Fibroblast of upper back skin (primary cell): ENCODE measurements at regions not wholly inside any gene's neighbourhood (a gene's known extent, or its start where the extent isn't known, plus 50 kb on each side); places are given as distances from the start of the nearest gene placed in this dataset.
A peak's percentile ranks its signal among the peaks of the same experiment; 100 is the strongest.

Experiments
- DNase-seq: peaks from one replicate; pipeline ENCODE4 v3.0.0-alpha.2; 2013

DNA sequence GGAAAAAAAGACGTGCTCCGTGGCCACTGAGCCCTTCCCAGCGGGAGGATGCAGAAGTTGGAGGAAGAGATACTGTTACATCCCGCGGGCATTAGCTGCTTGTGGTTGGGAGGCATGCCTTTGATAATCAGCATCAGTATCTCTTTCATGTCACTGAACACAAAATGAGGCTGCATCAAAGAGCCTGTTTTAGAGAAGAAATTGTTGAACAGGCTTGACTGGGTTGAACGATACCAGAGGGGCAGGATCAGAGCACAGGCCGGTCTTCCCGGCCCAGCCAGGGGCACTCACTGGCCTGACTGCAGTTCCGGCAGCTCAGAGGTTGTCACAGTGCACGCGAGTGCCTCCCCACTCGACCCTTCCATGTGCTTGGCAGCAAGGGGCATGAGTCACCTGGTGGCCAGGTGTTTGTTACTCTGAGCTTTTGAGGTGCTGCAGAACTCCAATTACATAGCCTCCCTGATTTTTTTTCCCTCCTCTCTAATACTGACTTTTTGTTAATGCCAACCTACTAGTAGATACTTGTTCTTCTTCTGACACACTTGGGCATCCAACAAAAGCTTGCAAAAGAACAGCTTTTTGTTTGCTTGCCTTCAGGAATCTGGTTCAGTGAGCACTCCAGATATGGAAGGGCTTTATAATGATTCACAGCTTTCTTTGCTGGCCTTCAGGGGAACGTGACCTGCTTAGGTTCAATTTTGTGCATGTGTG is 121.6 kb downstream of the VAPA start:
- DNase-seq = peak; percentile 46

DNA sequence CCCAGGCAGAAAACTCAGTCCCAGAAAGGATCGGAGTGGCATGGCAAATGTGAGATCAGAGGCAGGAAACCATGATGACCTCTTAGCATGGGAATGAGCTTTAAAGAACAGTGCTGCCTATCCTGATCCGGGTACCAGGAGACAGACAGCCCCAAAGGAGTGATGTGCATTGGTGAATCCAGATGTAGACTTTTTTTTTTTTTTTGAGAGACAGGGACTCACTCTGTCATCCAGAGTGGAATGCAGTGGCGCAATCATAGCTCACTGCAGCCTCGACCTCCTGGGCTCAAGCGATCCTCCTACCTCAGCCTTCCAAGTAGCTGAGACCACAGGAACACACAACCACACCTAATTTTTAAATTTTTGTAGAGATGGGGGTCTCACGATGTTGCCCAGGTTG is 122.7 kb downstream of the VAPA start:
- DNase-seq = no peak

DNA sequence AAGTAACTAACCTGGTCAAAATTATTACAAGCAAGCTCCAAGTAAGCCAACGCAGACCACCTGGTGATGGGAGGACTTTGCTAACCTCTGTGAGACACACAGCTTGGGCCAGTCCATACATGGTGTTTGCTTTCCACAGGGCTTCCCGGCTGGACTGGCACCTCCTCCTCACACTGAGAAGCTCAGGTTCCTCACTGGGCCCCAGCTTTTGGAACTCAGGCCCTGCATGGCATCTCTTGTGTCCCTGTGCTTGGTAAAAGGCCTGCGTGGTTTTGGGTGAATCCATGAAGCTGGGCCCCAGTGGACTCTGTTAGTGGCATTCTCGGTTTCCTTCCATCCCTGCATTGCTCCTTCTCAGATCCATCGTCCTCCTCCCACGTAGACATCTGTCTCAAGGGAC is 123.4 kb downstream of the VAPA start:
- no peak for DNase-seq

DNA sequence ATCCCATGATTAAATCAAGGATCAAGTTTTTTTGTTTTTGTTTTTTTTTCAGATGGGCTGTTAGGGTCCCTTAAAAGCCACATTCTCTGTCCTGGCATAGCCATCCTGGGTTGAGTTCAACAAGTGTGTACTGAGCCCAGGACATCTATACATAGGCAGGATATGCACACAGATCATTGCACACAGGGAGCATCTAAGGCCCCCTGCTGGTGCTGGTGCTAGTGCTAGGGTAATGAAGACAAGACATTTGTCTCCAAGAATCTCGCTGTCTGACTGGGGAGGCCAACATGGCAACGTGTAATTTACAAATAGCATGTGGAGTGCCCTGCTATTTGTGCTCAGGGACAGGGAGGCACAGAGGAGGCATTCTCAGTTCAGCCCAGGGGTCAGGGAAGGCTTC is 124.5 kb downstream of the VAPA start:
- no peak for DNase-seq

DNA sequence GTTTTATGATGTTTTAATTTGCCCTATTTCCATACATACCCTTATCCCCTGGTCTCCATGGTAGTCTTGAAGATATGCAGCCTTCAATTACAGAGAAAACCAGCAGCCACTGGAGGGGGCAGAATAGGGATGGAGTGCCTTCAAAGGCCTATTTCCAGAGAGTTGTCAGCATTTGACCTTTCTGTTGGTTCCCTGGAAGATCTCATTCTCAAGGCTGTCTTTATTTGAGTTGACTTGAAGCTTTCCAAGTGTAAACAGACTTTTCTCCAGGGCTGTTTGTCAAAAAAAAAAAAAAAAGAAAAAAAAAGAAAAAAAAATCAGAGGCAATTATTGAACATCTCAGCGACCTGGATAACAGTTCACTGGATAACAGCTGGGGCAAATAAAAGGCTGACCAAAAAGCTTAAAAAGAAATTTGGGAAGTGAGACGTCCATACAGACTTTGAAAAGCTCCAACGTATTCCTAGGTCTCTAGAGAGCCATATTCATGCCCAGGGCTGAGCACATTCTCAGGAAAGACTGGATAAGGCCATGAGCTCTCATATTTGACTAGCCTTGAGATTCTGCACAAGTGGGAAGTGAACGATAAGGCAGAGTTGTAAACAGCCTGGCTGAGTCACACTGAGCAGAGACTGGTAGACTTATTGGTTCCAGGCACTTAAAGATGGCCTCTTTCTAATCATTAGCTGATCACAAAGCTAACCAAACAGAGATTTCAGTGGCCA is 126.6 kb downstream of the VAPA start:
- DNase-seq = peak; percentile 33

DNA sequence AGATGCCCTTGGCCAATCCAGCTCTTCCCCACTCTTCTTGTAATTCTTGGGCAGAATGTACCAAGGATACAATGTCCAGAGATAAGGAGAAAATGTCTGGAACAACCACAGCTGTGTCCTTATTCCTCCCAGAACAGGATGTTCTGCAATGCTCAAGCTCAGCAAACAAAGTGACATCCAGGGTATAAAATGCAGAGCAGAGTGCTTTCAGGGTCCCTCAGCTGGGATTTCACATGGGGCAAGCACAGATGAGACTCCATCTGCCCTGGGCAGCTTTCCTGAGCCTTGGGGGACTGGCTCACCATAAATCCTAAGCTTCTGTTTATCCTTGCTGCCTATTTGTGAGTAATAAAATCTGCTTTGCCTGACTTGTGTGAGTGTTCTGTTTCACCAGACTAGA is 127.4 kb downstream of the VAPA start:
- DNase-seq = peak; percentile 58

DNA sequence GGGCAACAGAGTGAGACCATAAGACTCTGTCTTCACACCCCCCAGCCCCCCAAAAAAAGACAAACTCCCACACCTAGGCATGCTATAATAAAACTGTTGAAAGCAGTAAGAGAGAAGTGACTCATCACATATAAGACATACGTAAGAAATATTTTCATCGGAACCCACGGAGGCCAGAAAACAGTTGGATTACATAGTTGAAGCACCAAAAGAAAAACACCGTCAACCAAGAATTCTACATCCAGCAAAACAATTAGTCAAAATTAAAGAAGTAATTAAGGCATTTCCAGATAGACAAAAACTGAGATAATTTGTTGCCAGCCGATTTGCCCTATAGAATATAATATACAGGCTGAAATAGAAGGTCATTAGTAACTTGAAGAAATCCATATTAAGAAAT is 128.7 kb downstream of the VAPA start:
- no peak for DNase-seq

DNA sequence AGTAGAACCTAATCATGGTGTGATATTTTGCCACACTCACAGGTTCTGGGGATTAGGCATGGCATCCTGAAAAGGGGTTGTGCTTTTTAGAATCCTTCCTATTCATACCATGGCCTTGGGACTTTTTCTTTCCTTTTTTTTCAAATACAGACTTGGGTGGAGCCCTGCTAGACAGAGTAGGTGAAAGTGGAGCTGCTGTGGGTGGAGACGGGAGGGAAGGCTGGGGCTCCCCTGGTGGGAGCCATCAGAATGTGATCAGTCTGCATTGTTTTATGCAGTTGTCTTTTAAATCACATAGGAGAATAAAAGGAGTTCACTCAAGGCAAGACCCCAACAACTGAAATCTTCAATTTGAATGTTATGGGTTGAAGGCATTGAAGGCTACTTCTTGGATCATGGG is 130.2 kb downstream of the VAPA start:
- no peak for DNase-seq

DNA sequence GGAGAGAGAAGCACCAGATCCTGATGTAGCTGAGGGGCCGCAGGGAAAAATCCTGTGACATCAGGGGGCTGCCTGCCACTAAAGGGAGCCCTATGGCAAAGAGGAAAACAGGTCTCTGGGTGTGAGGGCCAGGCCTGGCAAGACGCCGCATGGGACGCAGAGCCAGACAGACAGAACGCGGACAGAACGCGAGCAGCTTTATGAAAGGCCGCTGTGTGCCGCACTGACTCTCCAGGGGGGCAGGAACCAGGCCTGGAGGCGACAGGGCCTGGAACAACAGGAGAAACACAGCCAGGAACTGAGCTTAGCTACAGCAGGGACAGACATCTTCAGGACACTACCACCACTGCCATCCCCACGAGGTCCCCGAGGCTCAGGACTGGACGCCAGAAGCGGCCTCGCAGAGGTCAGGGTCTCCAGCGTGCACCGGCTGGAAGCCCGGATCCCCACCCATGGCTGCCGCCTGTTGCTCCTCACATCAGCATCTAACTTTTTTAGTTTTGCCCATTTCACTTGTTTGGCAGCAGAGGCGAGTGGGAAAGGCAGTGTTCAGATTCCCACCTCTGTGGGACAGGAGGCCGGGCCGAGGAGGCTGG is 131.6 kb downstream of the VAPA start:
- no peak for DNase-seq

DNA sequence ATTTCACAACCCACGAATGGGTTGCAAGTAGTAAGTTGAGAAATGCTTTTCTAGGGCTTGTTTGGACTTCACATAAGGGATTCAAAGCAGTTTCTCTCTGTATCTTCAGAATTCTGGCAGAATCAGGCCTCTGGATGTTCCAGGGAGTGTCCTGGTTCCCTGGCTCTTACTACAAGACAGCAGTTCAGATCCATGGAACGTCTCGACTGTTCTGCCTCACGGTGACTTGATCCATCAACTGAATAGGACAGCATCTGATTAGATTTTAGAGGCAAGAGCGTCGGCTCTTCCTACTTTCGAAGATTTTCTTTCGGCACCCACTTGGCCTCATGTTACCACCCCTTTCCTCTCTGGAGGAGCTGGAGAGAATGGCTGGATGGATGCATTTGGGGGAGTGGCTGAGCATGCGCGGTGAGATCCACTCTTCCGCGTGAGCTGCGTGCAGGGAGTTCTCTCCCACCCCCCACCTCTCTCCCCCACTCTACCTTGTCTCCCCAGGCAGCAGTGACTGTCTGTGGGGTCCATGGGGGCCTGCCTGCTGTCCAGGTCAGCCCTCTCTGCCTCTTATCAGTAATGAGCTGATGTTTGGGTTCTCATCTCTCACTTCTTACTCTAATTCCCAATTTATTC is 132.5 kb downstream of the VAPA start:
- DNase-seq = no peak

DNA sequence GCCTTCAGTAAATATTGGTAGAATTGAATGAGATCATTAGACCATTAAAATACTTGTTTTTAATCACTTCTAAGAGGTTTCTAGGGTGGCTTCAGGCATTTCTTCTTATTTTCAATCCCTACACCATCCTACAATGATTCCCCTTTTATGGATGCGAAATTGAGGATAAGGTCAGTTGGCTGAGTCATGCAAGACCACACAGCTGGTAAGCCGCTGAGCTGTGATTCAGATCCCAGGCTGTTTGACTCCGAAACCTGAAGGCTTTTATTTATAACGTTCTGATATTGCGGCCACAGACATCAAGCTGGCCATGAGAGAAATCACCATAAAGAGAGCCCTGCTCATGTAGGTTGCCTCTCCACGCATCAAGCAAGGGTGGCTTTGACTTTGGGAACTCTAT is 133.4 kb downstream of the VAPA start:
- DNase-seq = peak; percentile 79

DNA sequence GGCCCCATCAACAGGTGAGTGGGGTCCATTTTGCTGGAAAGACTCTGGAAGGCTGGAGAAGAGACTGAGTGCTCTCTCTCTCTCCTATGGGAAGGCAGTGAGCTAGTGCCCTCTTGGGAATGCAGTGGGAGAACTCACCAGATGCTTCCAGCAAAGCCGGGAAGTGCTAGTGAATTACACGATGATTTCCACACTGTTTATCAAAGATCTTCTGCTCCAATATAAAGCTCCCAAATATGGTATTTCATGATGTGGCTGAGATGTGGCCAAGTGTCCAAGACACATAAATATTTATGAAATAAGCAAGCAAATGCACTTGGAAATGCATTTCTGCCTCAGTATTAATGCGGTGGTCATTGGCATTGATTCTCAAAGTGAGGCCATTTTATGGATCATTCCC is 135.9 kb downstream of the VAPA start:
- peak; percentile 29 for DNase-seq

DNA sequence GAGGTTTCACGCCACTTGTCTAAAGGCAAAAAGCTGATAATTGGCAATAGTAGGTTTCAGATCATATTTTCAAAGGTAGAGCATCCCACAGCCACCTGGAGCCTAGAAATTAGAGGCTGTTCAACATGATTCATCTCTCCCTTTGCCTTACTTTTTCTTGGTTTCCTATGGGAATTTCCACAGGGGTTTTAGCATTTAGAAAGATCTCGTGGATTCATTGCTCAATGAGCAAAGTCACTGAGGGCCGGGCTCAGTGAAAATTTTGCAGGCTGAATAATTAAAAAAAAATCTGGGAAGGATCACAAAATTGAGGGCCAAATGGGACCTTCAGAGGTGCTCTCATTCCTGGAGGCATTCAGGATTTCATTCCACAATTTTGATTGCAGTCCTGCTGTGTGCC is 137.1 kb downstream of the VAPA start:
- DNase-seq = no peak

DNA sequence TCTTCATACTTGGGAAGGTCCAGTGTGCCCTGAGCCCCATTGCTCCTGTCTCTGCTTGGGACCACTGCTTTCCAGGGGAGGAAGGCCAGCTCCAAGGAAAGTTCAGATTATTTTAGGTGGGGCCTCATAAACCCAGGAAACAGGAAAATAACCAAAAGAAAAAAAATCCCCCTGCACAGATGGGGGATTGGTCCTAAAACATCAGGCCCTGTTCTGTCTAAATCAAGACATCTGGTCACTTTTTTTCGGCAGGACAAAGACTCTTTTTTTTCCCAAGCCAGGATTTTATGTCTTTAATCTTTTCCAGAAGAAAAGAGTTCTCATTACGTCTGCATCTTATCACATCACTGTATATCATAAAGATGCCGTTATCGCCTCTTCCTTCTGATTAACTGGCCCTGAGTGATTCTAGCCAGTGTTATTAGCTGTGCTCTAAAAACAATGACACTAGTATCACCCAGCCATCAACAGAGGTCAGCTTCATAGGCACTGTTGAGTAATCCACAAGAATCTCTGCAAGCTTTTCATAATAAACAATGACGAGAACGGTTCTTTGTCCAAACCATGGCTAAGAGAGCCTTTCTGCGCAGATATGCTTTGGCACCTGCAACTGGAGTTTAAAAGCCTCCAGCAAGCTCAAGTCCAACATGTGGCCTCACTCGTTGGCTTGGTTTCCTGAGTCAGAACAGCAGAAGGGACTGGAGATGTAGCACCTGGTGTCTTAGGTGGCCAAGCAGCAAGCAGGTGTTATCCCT is 138.2 kb downstream of the VAPA start:
- DNase-seq = no peak

DNA sequence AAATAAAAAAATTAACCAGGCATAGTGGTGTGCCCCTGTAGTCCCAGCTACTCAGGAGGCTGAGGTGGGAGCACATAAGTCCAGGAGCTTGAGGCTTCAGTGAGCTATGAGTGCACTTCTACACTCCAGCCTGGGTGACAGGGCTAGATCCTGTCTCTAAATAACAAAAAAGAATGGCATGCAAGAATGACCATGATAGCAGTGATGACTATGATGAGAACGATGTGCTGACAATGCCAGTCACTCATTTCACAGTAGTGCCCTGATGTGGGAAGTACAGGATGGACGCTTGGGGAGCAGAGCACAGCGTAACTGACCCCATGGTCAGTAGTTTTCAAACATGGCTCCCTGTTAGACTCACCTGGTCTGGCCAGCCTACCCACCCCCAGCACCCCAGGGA is 139.1 kb downstream of the VAPA start:
- DNase-seq = no peak

DNA sequence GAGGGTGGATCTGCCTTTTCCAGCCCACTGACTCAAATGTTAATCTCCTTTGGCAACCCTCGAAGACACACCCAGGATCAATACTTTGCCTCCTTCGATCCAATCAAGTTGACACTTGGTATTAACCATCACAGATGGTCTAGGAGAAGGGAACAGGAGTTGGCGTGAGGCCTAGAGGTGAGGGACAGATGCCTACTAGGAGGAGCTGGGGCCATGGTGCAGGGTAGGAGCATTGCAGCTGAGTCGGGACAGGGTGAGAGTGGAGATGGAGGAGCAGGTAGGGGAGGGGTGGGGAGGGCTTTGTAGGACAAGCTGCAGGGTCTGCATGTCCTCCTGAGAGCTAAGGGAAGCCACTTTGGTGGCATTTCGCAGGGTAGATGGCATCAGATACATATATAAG is 140.0 kb downstream of the VAPA start:
- no peak for DNase-seq

DNA sequence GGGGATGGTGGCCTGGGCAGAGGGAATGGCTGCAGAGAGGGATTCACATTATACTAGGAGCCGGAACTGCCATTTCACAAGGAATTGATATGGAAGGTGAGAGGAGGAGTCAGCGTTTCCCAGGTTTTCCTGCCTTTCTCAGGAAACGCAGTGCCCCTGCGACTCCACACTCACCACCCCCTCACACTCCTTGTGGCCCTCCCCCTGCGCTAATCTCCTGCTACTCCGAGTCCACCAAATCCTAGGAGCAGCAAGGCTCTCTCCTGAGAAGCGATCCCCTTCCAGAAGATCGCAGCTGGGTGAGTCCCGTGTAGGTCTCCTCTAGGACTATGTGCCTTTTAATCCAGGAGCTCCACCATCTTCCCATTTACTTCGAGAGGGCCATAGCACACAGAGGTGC is 140.6 kb downstream of the VAPA start:
- no peak for DNase-seq

DNA sequence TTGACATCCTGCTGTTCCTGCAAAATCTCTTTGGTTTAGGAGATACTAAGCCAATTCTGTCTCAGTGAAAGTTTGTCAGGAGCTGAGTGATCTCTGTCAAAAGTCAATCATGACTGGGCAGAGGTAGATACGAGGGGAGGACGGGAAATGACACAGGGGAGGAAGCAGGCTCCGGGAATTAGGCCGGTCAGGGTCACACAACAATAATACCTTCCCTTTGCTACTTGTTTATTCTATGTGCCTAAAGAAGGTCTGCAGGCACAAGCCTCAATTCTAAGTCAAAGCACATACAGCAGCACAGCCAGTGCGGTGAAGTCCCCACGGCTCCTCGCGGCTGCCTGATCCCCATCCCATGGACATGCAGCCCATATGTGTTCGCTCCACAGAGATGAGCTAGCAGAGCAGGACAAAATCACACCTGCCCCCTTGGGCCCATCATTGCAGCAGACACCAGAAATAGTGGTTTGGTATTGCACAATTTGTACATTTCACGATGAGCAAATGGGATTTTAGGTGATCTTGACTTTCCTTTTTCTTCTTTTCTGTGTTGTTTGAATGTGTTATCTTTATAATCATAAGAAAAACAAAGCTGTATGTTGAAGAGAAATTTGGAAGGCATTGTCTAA is 141.4 kb downstream of the VAPA start:
- no peak for DNase-seq

DNA sequence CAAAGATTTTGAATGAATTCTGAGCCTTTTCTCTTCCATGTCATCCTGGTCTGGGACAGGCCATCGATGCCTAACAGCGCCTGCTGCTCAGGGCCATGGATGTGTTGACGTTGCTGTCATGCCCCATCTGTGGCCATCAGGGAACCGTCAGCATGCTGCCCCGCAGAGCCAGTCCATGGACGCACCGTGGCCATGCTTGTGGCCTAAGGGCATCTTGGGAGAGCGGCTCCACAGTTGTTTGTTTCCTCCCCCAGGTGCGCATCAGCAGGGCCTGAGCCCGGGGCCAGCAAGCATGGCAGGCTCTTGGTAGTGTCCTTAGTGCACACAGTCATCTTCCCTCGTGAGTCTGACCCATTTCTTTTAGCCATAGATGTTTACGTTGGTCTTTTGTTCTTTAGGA is 142.7 kb downstream of the VAPA start:
- no peak for DNase-seq

DNA sequence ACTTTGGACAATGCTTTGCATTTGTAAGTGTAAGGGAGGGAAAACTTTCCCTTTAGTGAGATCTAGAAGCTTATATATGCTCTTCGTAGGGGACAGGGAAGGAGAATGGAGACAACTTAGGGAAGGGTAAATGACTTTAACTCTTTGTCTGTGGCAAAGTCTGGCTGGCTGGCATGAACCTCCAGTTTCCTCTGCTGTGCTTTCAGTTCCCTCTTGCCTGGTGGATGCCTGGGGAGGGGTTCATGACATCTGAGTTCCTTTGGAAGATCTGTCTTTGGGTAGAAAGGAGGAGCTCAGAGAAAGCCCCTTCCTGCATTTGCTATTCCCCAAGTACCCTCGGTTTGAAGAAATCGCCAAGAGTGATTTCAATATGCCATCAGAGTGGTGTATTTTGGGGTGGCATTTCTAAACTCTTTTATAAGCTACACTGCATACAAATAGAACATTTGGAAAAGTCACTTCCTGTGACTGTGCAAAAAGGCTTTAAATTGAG is 143.6 kb downstream of the VAPA start:
- no peak for DNase-seq

DNA sequence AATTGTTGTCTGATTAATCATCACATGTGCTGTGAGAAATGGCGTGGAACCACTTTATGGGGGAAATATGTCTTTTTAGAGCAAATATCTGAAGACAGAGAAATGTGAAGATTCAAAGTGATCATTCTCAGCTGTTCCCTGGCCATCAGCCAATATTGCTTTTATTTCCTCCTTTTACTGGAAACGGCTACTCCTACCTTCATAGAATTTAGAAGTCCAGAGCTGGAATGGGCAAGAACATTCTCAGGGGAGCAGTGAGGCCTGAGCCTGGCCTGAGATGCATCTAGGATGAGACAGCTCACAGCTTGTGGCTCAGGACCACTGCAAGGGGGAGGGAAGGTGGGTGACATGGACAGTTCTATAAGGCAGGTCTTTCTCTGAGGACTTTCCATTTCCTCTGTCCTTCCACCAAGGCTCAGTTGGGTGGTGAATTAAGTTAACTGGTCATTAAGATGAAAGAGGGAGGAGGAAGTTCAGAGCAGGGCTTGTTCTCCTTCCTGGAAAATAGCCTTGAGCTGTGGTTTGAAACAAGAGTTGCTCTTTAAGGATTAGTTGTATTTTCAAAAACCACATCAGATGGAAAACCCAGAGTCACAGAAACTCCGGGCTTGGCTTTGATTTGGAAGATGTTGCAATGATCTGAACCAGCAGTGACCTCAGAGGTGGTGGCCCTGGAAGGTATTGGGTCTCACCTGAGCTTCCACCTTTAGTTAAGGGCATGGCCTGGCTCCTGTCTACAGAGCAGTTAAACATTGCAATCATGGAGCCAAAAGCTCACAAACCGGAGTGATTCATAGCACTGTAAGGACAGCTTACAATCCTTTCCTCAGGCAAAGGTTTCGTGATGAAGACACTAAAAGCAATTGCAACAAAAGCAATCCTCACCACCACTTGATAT is 144.3 kb downstream of the VAPA start:
- DNase-seq = peak; percentile 95
